ENCODE measurements at regions not wholly inside any gene's neighbourhood (a gene's known extent, or its start where the extent isn't known, plus 50 kb on each side); places are given as distances from the start of the nearest gene placed in this dataset.

DNA sequence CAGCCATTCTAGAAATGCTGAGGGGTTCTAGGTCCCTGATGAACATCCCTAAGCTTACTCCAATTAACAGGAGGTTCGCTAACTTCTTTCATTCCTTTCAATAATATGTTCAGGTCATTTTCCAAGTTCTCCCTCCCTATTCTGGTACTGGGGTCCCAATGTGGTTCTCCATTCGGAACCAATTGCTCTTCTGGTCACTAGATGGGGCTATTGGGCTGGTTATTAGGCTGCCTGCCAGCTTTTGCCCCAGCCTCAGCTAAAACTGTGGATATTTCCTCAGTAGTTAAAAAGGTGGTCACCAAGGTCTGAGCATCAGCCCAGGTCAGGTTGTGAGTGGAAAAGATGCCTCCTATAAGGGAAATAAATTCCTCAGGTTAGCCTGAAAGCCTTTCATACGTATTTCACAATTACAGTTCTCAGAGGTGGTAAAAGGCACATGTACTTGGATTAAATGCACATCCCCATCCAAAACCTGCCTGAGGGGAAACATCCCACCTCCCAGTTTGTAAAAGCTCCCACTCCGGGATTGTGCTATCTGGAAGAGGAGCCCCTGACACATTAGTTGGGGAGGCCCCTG is 161.1 kb upstream of the CCDC179 start:
- no peak overlapping the region for H3K4me3 ChIP-seq (ENCODE audit: low read length)
- TF ChIP-seq, protein P1, sequence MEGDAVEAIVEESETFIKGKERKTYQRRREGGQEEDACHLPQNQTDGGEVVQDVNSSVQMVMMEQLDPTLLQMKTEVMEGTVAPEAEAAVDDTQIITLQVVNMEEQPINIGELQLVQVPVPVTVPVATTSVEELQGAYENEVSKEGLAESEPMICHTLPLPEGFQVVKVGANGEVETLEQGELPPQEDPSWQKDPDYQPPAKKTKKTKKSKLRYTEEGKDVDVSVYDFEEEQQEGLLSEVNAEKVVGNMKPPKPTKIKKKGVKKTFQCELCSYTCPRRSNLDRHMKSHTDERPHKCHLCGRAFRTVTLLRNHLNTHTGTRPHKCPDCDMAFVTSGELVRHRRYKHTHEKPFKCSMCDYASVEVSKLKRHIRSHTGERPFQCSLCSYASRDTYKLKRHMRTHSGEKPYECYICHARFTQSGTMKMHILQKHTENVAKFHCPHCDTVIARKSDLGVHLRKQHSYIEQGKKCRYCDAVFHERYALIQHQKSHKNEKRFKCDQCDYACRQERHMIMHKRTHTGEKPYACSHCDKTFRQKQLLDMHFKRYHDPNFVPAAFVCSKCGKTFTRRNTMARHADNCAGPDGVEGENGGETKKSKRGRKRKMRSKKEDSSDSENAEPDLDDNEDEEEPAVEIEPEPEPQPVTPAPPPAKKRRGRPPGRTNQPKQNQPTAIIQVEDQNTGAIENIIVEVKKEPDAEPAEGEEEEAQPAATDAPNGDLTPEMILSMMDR (IDR thresholded peaks at IDR 0.05; ENCODE audit: insufficient read depth, low read depth, low read length, missing control alignments), result peak; percentile 69
- peak; percentile 35 for DNase-seq (ENCODE audit: low read depth)

DNA sequence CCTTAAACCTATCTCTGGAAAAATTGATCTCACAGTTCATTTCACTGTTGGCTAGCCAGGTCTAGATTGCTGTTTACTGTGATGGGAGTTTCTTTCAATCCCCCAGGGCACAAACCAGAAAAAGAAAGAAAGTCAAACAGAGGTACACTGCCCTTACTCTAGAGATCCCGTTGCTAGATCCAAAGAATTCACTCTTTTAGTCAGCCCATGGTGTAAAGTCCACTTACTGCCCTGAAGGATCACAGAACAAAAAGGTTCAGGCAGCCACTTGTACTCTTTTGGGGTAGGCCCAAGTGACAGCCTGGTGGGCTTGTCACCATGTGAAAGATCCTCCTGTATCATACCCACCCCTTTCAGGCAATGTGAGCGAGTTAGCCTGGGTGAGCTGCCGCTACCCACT is 162.6 kb upstream of the CCDC179 start:
- TF ChIP-seq, protein P1 (IDR thresholded peaks at IDR 0.05; ENCODE audit: insufficient read depth, low read depth, low read length, missing control alignments), result no peak
- DNase-seq (ENCODE audit: low read depth), result no peak
- no peak overlapping the region for H3K4me3 ChIP-seq (ENCODE audit: low read length)

DNA sequence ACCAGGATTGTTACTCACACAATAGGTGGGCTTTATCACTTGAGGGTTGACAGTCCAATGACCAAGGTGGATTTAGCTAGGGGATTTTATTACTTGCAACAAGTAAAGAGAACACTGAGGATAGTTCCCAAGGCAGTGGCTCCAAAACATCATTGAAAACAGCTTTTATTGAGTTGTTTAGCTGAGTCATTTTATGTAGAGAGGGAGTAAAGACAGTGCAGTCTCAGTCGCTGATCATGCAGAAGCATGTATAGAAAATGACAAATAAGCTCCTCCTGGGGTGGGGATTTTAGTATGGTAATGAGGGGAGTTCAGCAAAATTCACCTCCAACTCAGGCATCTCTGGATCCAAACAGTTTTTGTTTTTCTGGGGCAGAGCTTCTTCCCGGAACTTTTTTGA is 163.0 kb upstream of the CCDC179 start:
- TF ChIP-seq, protein P1 (IDR thresholded peaks at IDR 0.05; ENCODE audit: insufficient read depth, low read depth, low read length, missing control alignments), result no peak
- H3K4me3 ChIP-seq (ENCODE audit: low read length), result no peak overlapping the region
- no peak for DNase-seq (ENCODE audit: low read depth)

DNA sequence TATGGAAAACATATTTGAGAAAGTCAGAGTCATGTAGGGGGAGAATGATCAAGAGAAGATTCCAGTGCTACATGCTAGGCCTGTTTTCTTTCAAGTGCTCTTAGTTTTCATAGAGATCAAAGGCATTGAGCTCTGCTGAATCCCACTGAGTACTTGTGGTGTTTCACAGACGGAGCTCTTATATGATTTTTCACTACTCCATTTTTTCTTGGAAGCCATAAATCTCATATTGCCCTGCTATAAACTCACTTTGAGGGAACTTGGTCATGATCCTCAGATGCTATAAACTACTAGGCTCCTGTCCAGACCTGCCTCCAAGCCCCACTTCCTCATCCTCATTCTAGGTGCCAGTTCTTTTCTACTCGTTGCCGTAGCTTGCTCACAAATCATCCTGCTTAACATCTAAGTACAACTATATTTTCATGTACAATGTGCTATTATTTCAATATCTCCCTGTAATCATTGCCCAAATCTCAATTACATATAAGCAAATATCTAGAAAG is 180.8 kb upstream of the CCDC179 start:
- peak; percentile 5 for DNase-seq (ENCODE audit: low read depth)
- TF ChIP-seq, protein P1 (IDR thresholded peaks at IDR 0.05; ENCODE audit: insufficient read depth, low read depth, low read length, missing control alignments), result no peak
- H3K4me3 ChIP-seq (ENCODE audit: low read length), result no peak overlapping the region

DNA sequence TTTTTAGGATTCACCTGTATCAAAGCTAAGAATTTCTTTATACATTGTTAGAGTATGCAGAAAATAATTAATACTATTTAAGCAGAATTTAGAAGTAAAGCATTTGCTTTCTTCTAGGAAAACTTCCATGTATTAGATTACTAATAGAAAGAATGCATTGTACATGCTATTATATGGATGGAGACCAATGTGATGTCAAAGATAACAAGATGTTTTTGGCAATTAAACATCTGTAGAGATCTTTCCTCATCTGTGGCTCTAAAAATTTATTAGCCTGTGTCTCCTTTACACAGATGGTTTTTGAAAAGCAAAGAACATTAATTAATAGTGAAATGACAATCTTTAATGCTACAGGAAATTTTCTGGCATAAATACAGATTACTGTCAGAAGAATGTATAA is 198.4 kb upstream of the CCDC179 start:
- no peak for DNase-seq (ENCODE audit: low read depth)
- no peak overlapping the region for H3K4me3 ChIP-seq (ENCODE audit: low read length)
- TF ChIP-seq, protein P1 (IDR thresholded peaks at IDR 0.05; ENCODE audit: insufficient read depth, low read depth, low read length, missing control alignments), result no peak

DNA sequence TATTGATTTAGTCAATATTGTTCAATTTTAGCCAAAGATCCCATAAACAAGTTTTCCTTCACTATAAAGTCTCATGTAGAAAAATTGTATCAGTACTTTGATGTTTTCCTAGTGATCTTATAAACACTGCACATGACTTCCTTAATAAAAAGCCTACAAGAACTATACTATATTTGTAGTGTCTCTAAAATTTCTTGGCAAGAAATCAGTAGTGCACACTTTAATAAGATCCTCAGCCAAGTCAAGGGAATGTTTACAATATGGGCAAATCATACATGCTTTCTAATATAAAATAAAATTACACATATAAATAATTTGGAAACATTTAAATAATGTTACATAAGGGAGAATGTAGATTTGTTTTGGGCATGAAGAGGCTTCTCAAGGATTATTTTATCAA is 203.0 kb upstream of the CCDC179 start:
- H3K4me3 ChIP-seq (ENCODE audit: low read length), result no peak overlapping the region
- DNase-seq (ENCODE audit: low read depth), result no peak
- TF ChIP-seq, protein P1 (IDR thresholded peaks at IDR 0.05; ENCODE audit: insufficient read depth, low read depth, low read length, missing control alignments), result no peak
